Liver (tissue), 8 donors: ENCODE measurements at regions not wholly inside any gene's neighbourhood (a gene's known extent, or its start where the extent isn't known, plus 50 kb on each side); places are given as distances from the start of the nearest gene placed in this dataset.

Experiments
- DNase-seq: peaks from one replicate; pipeline ENCODE4 v3.0.0-alpha.2; 2017; ENCODE audit warnings: low spot score
- H3K27ac ChIP-seq, 2 donors: one replicate each; pipeline ENCODE4 v1.7.0; 2013; ENCODE audit warnings: inconsistent platforms in 2 of 2, low read length in 2 of 2, control low read depth in 1 of 2, low read depth in 1 of 2, mild to moderate bottlenecking in 1 of 2
- H3K27me3 ChIP-seq, 4 donors: one replicate each; pipeline versions ENCODE4 v1.6.1 to v1.7.0; 2013; ENCODE audit warnings: low read length in 3 of 4, inconsistent platforms in 1 of 4, mild to moderate bottlenecking in 1 of 4, moderate library complexity in 1 of 4; ENCODE audit not compliant: control insufficient read depth in 4 of 4, insufficient read depth in 4 of 4
- H3K36me3 ChIP-seq, 4 donors: one replicate each; pipeline versions ENCODE4 v1.6.1 to v1.7.0; 2013; ENCODE audit warnings: low read length in 3 of 4, mild to moderate bottlenecking in 3 of 4, low read depth in 1 of 4, moderate library complexity in 1 of 4; ENCODE audit not compliant: control insufficient read depth in 4 of 4, insufficient read depth in 3 of 4
- H3K4me1 ChIP-seq, 4 donors: one replicate each; pipeline versions ENCODE4 v1.6.1 to v1.7.0; 2013; ENCODE audit warnings: low read length in 3 of 4, mild to moderate bottlenecking in 3 of 4, moderate library complexity in 1 of 4; ENCODE audit not compliant: control insufficient read depth in 4 of 4, insufficient read depth in 4 of 4
- H3K4me3 ChIP-seq, 3 donors: one replicate each; pipeline versions ENCODE4 v1.6.1 to v1.7.0; 2013; ENCODE audit warnings: low read length in 3 of 3, control low read depth in 1 of 3, low read depth in 1 of 3, mild to moderate bottlenecking in 1 of 3
- H3K9ac ChIP-seq, 2 donors: one replicate each; pipeline ENCODE4 v1.7.0; 2013; ENCODE audit warnings: low read length in 2 of 2, mild to moderate bottlenecking in 2 of 2, moderate library complexity in 2 of 2, control low read depth in 1 of 2, low read depth in 1 of 2
- H3K9me3 ChIP-seq, 4 donors: one replicate each; pipeline versions ENCODE4 v1.6.1 to v1.7.0; 2013; ENCODE audit warnings: low read length in 3 of 4; ENCODE audit not compliant: control insufficient read depth in 4 of 4
- EGR1 ChIP-seq, 2 donors: IDR thresholded peaks; 2 replicates each; pipeline ENCODE4 v1.6.1; 2016 to 2018; ENCODE audit warnings: antibody characterized with exemption in 2 of 2, low read depth in 2 of 2
- GABPA ChIP-seq, 2 donors: IDR thresholded peaks in 1 of 2; conservative IDR thresholded peaks in 1 of 2; 2 replicates each; pipeline ENCODE4 v1.6.1; 2016; ENCODE audit warnings: antibody characterized with exemption in 2 of 2, mild to moderate bottlenecking in 1 of 2, moderate library complexity in 1 of 2
- HNF4A ChIP-seq, 2 donors: conservative IDR thresholded peaks; 2 replicates each; pipeline ENCODE4 v1.6.1; 2016; ENCODE audit warnings: antibody characterized with exemption in 2 of 2, mild to moderate bottlenecking in 2 of 2
- JUND ChIP-seq, 2 donors: IDR thresholded peaks; 2 replicates each; pipeline ENCODE4 v1.6.1; 2016; ENCODE audit warnings: antibody characterized with exemption in 2 of 2
- RAD21 ChIP-seq, 2 donors: IDR thresholded peaks; 2 replicates each; pipeline ENCODE4 v1.6.1; 2016; ENCODE audit warnings: antibody characterized with exemption in 2 of 2, mild to moderate bottlenecking in 2 of 2
- SP1 ChIP-seq: IDR thresholded peaks from 2 replicates; pipeline ENCODE4 v1.6.1; 2018; ENCODE audit warnings: antibody characterized with exemption, mild to moderate bottlenecking
- TAF1 ChIP-seq: conservative IDR thresholded peaks from 2 replicates; pipeline ENCODE4 v1.6.1; 2016; ENCODE audit warnings: antibody characterized with exemption, mild to moderate bottlenecking
- YY1 ChIP-seq: IDR thresholded peaks from 2 replicates; pipeline ENCODE4 v1.6.1; 2016; ENCODE audit warnings: antibody characterized with exemption, mild to moderate bottlenecking
- WGBS: extraction: QIAGEN DNeasy Blood & Tissue Kit; methylation state at CpG from one replicate; pipeline ENCODE4 v1.1.7; 2013; 5-methylcytosine and 5-hydroxymethylcytosine counted together
- TF ChIP-seq, protein P1 (sequence below): IDR thresholded peaks from 2 replicates; pipeline ENCODE4 v1.6.1; 2016; ENCODE audit warnings: antibody characterized with exemption
- TF ChIP-seq, protein P2 (sequence below): fragments of 150-350 bp; IDR thresholded peaks from 2 replicates; pipeline ENCODE4 v1.5.1; 2017; ENCODE audit warnings: improper control_type of control experiment, low read depth, low read length; ENCODE audit not compliant: missing input control
- TF ChIP-seq, protein P3 (sequence below): IDR thresholded peaks from 2 replicates; pipeline ENCODE4 v1.6.1; 2016; ENCODE audit warnings: antibody characterized with exemption
- TF ChIP-seq, protein P4 (sequence below): IDR thresholded peaks from 2 replicates; pipeline ENCODE4 v1.6.1; 2016; ENCODE audit warnings: antibody characterized with exemption, mild to moderate bottlenecking
- donor health status: healthy.
- donor health status: healthy.
- donor health status: healthy.
- donor health status: healthy.
- donor health status: healthy.

DNA sequence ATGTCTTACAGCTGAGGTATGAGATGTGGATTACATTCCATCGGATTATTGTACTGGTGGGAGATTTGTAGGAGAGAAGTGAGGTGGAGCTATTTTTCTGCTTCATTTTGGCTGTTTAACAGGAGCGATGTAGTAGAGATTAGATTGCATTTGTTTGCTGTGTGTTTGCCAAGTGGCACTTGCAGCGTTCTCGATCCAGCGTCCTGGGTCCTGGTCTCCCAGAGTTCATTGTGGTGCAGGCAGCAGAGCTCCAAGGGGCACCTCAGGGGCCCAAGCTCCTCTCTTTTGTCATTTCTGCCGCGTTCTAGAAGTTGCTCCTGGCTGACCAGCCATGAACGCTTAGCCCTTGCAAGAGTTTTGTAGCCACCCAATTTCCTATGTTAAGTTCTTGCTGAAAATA lies 210.1 kb upstream of the APCDD1 start:
- no peak overlapping the region for H3K9ac ChIP-seq
- no peaks in the 10 kb centered on the region for H3K9me3 ChIP-seq
- no peak overlapping the region for H3K27ac ChIP-seq
- WGBS, result 58% methylated on average over 8 of the region's 8 CpGs
- no peaks in the 10 kb centered on the region for H3K27me3 ChIP-seq
- no peaks in the 10 kb centered on the region for H3K4me1 ChIP-seq
- H3K36me3 ChIP-seq, result no peaks in the 10 kb centered on the region
- no peak for DNase-seq
- no peak overlapping the region for H3K4me3 ChIP-seq
- no peak for TF ChIP-seq GABPA (IDR thresholded peaks at IDR 0.05 in 1 of 2, conservative IDR thresholded peaks at IDR 0.05 in 1 of 2)
- no peak for TF ChIP-seq JUND (IDR thresholded peaks at IDR 0.05)
- no peak for TF ChIP-seq TAF1
- TF ChIP-seq EGR1 (IDR thresholded peaks at IDR 0.05; ENCODE audit: low read depth in 2 of 2), result no peak
- no peak for TF ChIP-seq SP1
- TF ChIP-seq YY1, result no peak
- TF ChIP-seq RAD21 (IDR thresholded peaks at IDR 0.05), result no peak
- TF ChIP-seq, protein P1, sequence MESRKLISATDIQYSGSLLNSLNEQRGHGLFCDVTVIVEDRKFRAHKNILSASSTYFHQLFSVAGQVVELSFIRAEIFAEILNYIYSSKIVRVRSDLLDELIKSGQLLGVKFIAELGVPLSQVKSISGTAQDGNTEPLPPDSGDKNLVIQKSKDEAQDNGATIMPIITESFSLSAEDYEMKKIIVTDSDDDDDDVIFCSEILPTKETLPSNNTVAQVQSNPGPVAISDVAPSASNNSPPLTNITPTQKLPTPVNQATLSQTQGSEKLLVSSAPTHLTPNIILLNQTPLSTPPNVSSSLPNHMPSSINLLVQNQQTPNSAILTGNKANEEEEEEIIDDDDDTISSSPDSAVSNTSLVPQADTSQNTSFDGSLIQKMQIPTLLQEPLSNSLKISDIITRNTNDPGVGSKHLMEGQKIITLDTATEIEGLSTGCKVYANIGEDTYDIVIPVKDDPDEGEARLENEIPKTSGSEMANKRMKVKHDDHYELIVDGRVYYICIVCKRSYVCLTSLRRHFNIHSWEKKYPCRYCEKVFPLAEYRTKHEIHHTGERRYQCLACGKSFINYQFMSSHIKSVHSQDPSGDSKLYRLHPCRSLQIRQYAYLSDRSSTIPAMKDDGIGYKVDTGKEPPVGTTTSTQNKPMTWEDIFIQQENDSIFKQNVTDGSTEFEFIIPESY, result no peak

GRCh38 chr18:10245031-10245845 lies 209.2 kb upstream of the APCDD1 start:
- TF ChIP-seq, protein P1, result no peak
- TF ChIP-seq, protein P2, sequence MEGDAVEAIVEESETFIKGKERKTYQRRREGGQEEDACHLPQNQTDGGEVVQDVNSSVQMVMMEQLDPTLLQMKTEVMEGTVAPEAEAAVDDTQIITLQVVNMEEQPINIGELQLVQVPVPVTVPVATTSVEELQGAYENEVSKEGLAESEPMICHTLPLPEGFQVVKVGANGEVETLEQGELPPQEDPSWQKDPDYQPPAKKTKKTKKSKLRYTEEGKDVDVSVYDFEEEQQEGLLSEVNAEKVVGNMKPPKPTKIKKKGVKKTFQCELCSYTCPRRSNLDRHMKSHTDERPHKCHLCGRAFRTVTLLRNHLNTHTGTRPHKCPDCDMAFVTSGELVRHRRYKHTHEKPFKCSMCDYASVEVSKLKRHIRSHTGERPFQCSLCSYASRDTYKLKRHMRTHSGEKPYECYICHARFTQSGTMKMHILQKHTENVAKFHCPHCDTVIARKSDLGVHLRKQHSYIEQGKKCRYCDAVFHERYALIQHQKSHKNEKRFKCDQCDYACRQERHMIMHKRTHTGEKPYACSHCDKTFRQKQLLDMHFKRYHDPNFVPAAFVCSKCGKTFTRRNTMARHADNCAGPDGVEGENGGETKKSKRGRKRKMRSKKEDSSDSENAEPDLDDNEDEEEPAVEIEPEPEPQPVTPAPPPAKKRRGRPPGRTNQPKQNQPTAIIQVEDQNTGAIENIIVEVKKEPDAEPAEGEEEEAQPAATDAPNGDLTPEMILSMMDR, result no peak
- no peak for TF ChIP-seq RAD21 (IDR thresholded peaks at IDR 0.05)
- Histone ChIP-seq H3K4me3 (no peak overlapping the region), H3K36me3 (no peaks in the 10 kb centered on the region), H3K4me1 (no peaks in the 10 kb centered on the region), H3K9me3 (no peaks in the 10 kb centered on the region), H3K27ac (no peak overlapping the region), H3K27me3 (peaks cover 0 to 3% (median 0%) of the 10 kb centered on the region in 4 donors), H3K9ac (no peak overlapping the region)
- no peak for DNase-seq
- WGBS, result 88% methylated on average over 11 of the region's 11 CpGs

- no peak overlapping the region for H3K4me3 ChIP-seq
- peaks cover 0 to 5% (median 0%) of the 10 kb centered on the region in 4 donors for H3K27me3 ChIP-seq
- H3K9me3 ChIP-seq, result no peaks in the 10 kb centered on the region
- H3K4me1 ChIP-seq, result no peaks in the 10 kb centered on the region
- H3K36me3 ChIP-seq, result no peaks in the 10 kb centered on the region
- no peak overlapping the region for H3K9ac ChIP-seq
- H3K27ac ChIP-seq, result no peak overlapping the region
- no peak for DNase-seq
- WGBS, result 86% methylated on average over 6 of the region's 6 CpGs
- no peak for TF ChIP-seq RAD21 (IDR thresholded peaks at IDR 0.05)
- no peak for TF ChIP-seq JUND (IDR thresholded peaks at IDR 0.05)
- no peak for TF ChIP-seq GABPA (IDR thresholded peaks at IDR 0.05 in 1 of 2, conservative IDR thresholded peaks at IDR 0.05 in 1 of 2)
- no peak for TF ChIP-seq EGR1 (IDR thresholded peaks at IDR 0.05; ENCODE audit: low read depth in 2 of 2)
- TF ChIP-seq, protein P3, sequence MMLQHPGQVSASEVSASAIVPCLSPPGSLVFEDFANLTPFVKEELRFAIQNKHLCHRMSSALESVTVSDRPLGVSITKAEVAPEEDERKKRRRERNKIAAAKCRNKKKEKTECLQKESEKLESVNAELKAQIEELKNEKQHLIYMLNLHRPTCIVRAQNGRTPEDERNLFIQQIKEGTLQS, result no peak
- TF ChIP-seq, protein P4, sequence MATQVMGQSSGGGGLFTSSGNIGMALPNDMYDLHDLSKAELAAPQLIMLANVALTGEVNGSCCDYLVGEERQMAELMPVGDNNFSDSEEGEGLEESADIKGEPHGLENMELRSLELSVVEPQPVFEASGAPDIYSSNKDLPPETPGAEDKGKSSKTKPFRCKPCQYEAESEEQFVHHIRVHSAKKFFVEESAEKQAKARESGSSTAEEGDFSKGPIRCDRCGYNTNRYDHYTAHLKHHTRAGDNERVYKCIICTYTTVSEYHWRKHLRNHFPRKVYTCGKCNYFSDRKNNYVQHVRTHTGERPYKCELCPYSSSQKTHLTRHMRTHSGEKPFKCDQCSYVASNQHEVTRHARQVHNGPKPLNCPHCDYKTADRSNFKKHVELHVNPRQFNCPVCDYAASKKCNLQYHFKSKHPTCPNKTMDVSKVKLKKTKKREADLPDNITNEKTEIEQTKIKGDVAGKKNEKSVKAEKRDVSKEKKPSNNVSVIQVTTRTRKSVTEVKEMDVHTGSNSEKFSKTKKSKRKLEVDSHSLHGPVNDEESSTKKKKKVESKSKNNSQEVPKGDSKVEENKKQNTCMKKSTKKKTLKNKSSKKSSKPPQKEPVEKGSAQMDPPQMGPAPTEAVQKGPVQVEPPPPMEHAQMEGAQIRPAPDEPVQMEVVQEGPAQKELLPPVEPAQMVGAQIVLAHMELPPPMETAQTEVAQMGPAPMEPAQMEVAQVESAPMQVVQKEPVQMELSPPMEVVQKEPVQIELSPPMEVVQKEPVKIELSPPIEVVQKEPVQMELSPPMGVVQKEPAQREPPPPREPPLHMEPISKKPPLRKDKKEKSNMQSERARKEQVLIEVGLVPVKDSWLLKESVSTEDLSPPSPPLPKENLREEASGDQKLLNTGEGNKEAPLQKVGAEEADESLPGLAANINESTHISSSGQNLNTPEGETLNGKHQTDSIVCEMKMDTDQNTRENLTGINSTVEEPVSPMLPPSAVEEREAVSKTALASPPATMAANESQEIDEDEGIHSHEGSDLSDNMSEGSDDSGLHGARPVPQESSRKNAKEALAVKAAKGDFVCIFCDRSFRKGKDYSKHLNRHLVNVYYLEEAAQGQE, result no peak
- no peak for TF ChIP-seq HNF4A (conservative IDR thresholded peaks at IDR 0.05)
- TF ChIP-seq, protein P1, result no peak
- TF ChIP-seq TAF1, result no peak
These were observed 208.6 kb upstream of the APCDD1 start for GRCh38 chr18:10245846-10246175.
